ENCODE measurements at regions not wholly inside any gene's neighbourhood (a gene's known extent, or its start where the extent isn't known, plus 50 kb on each side); places are given as distances from the start of the nearest gene placed in this dataset.
"Not testable (repeated sequence)": the region's sequence is repeated elsewhere in the genome, so short reads cannot be mapped to it uniquely, and the experiment has no call there.

DNA sequence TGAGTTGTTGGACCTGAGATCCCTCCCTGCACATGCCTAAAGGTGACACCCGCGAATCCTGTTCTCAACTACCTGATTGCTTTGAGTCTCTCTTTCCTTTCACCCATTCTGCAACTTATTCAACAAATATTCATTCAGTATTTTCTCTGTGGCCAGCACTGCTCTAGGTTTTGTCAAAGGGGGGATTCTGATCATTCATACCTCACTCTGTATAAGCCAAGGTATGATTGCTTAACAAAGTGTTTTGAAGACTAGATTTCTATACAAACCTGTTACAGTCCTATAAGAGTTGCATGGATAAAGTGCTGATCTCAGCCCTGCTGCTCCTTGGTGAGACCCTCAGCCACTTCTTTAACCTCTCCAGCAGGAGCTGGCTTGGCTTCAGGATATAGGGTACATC lies 409.7 kb downstream of the KCNRG start:
- no peak for DNase-seq (ENCODE audit: low read depth)
- no peak for TF ChIP-seq CTCF (IDR thresholded peaks at IDR 0.05; ENCODE audit: low read depth, low read length, missing control alignments)
- H3K4me3 ChIP-seq (ENCODE audit: low read depth, low read length): no peak overlapping the region
- in situ Hi-C loops (cut with HindIII; ENCODE audit: low sequenced_read_pairs): no loop called here

- in situ Hi-C loops (cut with HindIII; ENCODE audit: low sequenced_read_pairs): no loop called here
- TF ChIP-seq CTCF (IDR thresholded peaks at IDR 0.05; ENCODE audit: low read depth, low read length, missing control alignments): no peak
- DNase-seq (ENCODE audit: low read depth): no peak
- no peak overlapping the region for H3K4me3 ChIP-seq (ENCODE audit: low read depth, low read length)
Measured at GRCh38 chr13:50425772-50426171, 410.5 kb downstream of the KCNRG start.

DNA sequence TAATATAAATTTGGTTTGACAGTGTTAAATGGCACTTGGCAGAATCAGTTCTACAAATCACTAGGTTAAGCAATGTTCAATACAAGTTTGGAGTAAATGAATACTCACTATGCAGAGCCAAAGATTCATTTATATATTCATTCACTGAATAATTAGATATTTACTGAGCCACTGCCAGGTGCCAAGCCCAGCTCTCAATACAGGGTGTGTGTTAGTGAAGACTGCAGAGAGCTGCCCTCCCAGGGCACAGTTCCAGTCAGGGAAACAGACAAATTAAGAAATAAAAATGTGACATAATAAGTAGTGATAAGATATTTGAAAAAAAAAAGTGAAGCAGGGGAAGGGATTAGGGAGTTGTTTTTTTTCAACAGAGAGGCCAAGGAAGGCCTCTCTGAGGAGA lies 411.7 kb downstream of the KCNRG start:
- no peak for DNase-seq (ENCODE audit: low read depth)
- in situ Hi-C loops (cut with HindIII; ENCODE audit: low sequenced_read_pairs): no loop called here
- no peak for TF ChIP-seq CTCF (IDR thresholded peaks at IDR 0.05; ENCODE audit: low read depth, low read length, missing control alignments)
- H3K4me3 ChIP-seq (ENCODE audit: low read depth, low read length): no peak overlapping the region

DNA sequence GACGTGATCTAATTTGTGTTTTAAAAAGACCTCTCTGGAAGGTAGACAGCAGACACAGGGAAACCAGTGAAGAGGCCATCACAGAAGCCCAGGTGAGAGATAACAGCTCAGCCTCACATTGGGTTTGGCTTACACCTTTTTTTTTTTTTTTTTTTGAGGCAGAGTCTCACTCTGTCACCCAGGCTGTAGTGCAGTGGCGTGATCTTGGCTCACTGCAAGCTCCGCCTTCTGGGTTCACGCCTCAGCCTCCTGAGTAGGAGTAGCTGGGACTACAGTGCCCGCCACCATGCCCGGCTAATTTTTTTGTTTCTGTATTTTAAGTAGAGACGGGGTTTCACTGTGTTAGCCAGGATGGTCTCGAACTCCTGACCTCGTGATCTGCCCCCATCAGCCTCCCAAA lies 412.3 kb downstream of the KCNRG start:
- H3K4me3 ChIP-seq (ENCODE audit: low read depth, low read length); DNase-seq (ENCODE audit: low read depth); in situ Hi-C loops (cut with HindIII; ENCODE audit: low sequenced_read_pairs): not testable (repeated sequence)

- no peak for DNase-seq (ENCODE audit: low read depth)
Measured at GRCh38 chr13:50428183-50428877, 413.1 kb downstream of the KCNRG start.

GRCh38 chr13:50435011-50435410 lies 408.5 kb downstream of the DLEU7 start:
- DNase-seq (ENCODE audit: low read depth): no peak
- TF ChIP-seq CTCF (IDR thresholded peaks at IDR 0.05; ENCODE audit: low read depth, low read length, missing control alignments): no peak
- in situ Hi-C loops (cut with HindIII; ENCODE audit: low sequenced_read_pairs): no loop called here
- H3K4me3 ChIP-seq (ENCODE audit: low read depth, low read length): no peak overlapping the region

More at GRCh38 chr13:50428183-50428877, 413.1 kb downstream of the KCNRG start:
- TF ChIP-seq CTCF (IDR thresholded peaks at IDR 0.05; ENCODE audit: low read depth, low read length, missing control alignments): no peak
- H3K4me3 ChIP-seq (ENCODE audit: low read depth, low read length): no peak overlapping the region
- in situ Hi-C loops (cut with HindIII; ENCODE audit: low sequenced_read_pairs): no loop called here

DNA sequence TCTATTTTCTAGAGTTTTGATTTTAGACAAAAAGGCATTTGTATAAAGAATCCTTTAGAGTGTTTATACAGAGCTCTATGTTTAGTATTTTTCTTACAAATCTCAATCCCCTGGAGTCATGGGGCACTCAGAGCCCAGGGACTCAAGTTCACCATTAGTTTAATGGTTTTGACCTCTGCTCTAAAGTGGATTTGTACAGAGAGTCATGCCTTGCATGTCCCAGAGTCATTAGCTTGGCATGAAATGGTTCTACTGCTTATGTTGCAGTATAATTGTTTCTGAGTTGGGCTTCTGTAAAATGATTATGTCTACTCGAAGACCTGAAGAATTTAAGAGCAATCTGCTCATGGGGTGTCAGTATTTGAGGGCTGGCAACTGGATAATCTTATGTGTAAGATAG lies 406.2 kb downstream of the DLEU7 start:
- in situ Hi-C loops (cut with HindIII; ENCODE audit: low sequenced_read_pairs): no loop called here
- no peak for TF ChIP-seq CTCF (IDR thresholded peaks at IDR 0.05; ENCODE audit: low read depth, low read length, missing control alignments)
- H3K4me3 ChIP-seq (ENCODE audit: low read depth, low read length): no peak overlapping the region
- no peak for DNase-seq (ENCODE audit: low read depth)

All from astrocyte of the cerebellum (primary cell).